H9 (cell line): ENCODE measurements at regions not wholly inside any gene's neighbourhood (a gene's known extent, or its start where the extent isn't known, plus 50 kb on each side); places are given as distances from the start of the nearest gene placed in this dataset.

Source experiments
- DNase-seq: peaks from one replicate; pipeline ENCODE4 v3.0.0-alpha.2; 2017
- H2AFZ ChIP-seq: one replicate; pipeline ENCODE4 v1.6.1; 2013; ENCODE audit warnings: mild to moderate bottlenecking, low read length, control low read depth, moderate library complexity
- H2AK5ac ChIP-seq: 2 replicates; pipeline ENCODE4 v1.6.1; 2013; ENCODE audit warnings: low read length, control low read depth, mixed read lengths; ENCODE audit not compliant: insufficient read length
- H2BK120ac ChIP-seq: one replicate; pipeline ENCODE4 v1.6.1; 2013; ENCODE audit warnings: low read depth, mild to moderate bottlenecking, low read length, control low read depth, inconsistent platforms; ENCODE audit not compliant: poor library complexity, severe bottlenecking
- H2BK12ac ChIP-seq: 2 replicates; pipeline ENCODE4 v1.6.1; 2013; ENCODE audit warnings: low read length, control low read depth, mixed read lengths, low read depth; ENCODE audit not compliant: insufficient read length
- H2BK15ac ChIP-seq: 2 replicates; pipeline ENCODE4 v1.6.1; 2013; ENCODE audit warnings: low read depth, low read length, control low read depth
- H2BK20ac ChIP-seq: one replicate; pipeline ENCODE4 v1.6.1; 2013; ENCODE audit warnings: low read depth, mild to moderate bottlenecking, low read length, control low read depth, inconsistent platforms; ENCODE audit not compliant: poor library complexity, severe bottlenecking
- H2BK5ac ChIP-seq: 2 replicates; pipeline ENCODE4 v1.6.1; 2013; ENCODE audit warnings: low read length, control low read depth, mixed read lengths; ENCODE audit not compliant: insufficient read length
- H3K14ac ChIP-seq: 2 replicates; pipeline ENCODE4 v1.6.1; 2013; ENCODE audit warnings: low read length, control low read depth; ENCODE audit not compliant: insufficient read depth
- H3K18ac ChIP-seq: 2 replicates; pipeline ENCODE4 v1.6.1; 2013; ENCODE audit warnings: low read depth, mild to moderate bottlenecking, mixed read lengths, low read length, control low read depth; ENCODE audit not compliant: insufficient read length
- H3K23ac ChIP-seq: 2 replicates; pipeline ENCODE4 v1.6.1; 2013; ENCODE audit warnings: low read length, control low read depth, mixed read lengths, low read depth; ENCODE audit not compliant: insufficient read length
- H3K23me2 ChIP-seq: 2 replicates; pipeline ENCODE4 v1.6.1; 2013; ENCODE audit warnings: low read depth, mild to moderate bottlenecking, mixed read lengths, low read length, control low read depth; ENCODE audit not compliant: insufficient read length, poor library complexity, severe bottlenecking
- H3K27ac ChIP-seq: 2 replicates; pipeline ENCODE4 v1.5.1; 2013; ENCODE audit warnings: low read length, control low read depth, mixed read lengths, low read depth; ENCODE audit not compliant: insufficient read length
- H3K27me3 ChIP-seq: 2 replicates; pipeline ENCODE4 v1.6.1; 2013; ENCODE audit warnings: low read length, control low read depth, inconsistent platforms; ENCODE audit not compliant: insufficient read depth
- H3K4ac ChIP-seq: 2 replicates; pipeline ENCODE4 v1.6.1; 2013; ENCODE audit warnings: low read depth, mild to moderate bottlenecking, control low read depth, inconsistent platforms, low read length, moderate library complexity
- H3K4me1 ChIP-seq: 2 replicates; pipeline ENCODE4 v1.6.1; 2013; ENCODE audit warnings: low read length, control low read depth, inconsistent platforms; ENCODE audit not compliant: insufficient read depth
- H3K4me2 ChIP-seq: 2 replicates; pipeline ENCODE4 v1.6.1; 2013; ENCODE audit warnings: low read length, control low read depth, mixed read lengths; ENCODE audit not compliant: insufficient read length, insufficient read depth
- H3K56ac ChIP-seq: 2 replicates; pipeline ENCODE4 v1.6.1; 2013; ENCODE audit warnings: low read depth, mild to moderate bottlenecking, mixed read lengths, low read length, control low read depth; ENCODE audit not compliant: insufficient read length
- H3K79me1 ChIP-seq: 2 replicates; pipeline ENCODE4 v1.6.1; 2013; ENCODE audit warnings: low read depth, mild to moderate bottlenecking, moderate library complexity, low read length, control low read depth, inconsistent platforms; ENCODE audit not compliant: insufficient read depth, poor library complexity, severe bottlenecking
- H3K79me2 ChIP-seq: 2 replicates; pipeline ENCODE4 v1.6.1; 2013; ENCODE audit warnings: low read length, control low read depth, inconsistent platforms; ENCODE audit not compliant: insufficient read depth
- H3K9ac ChIP-seq: 2 replicates; pipeline ENCODE4 v1.6.1; 2013; ENCODE audit warnings: low read length, control low read depth, mixed read lengths; ENCODE audit not compliant: insufficient read length; ENCODE audit errors: extremely low read depth
- H3K9me3 ChIP-seq: one replicate; pipeline ENCODE4 v1.6.1; 2013; ENCODE audit warnings: low read depth, low read length, inconsistent platforms; ENCODE audit not compliant: control insufficient read depth
- H3T11ph ChIP-seq: one replicate; pipeline ENCODE4 v1.6.1; 2013; ENCODE audit warnings: mild to moderate bottlenecking, low read length, control low read depth, inconsistent platforms
- H4K20me1 ChIP-seq: one replicate; pipeline ENCODE4 v1.6.1; 2013; ENCODE audit not compliant: control insufficient read depth, insufficient read length, insufficient read depth
- H4K5ac ChIP-seq: 2 replicates; pipeline ENCODE4 v1.6.1; 2013; ENCODE audit warnings: low read depth, mild to moderate bottlenecking, mixed read lengths, low read length, control low read depth; ENCODE audit not compliant: insufficient read length
- H4K8ac ChIP-seq: replicated peaks from 2 replicates; pipeline ENCODE4 v1.6.1; 2013; ENCODE audit warnings: low read length, control low read depth, mixed read lengths, low read depth; ENCODE audit not compliant: insufficient read length
- H4K91ac ChIP-seq: 2 replicates; pipeline ENCODE4 v1.6.1; 2013; ENCODE audit warnings: low read depth, mild to moderate bottlenecking, moderate library complexity, mixed read lengths, low read length, control low read depth; ENCODE audit not compliant: insufficient read length
- H3K27ac Mint-ChIP-seq, 3 experiments: 2 replicates in 2 of 3; 3 replicates in 1 of 3; pipeline ENCODE4 v1.8.0; 2020 to 2021; ENCODE audit warnings: mixed read lengths in 3 of 3, mild to moderate bottlenecking in 1 of 3, moderate library complexity in 1 of 3
- H3K27me3 Mint-ChIP-seq: 2 replicates; pipeline ENCODE4 v1.8.0; 2021; ENCODE audit warnings: low read depth, mild to moderate bottlenecking, moderate library complexity, mixed read lengths
- H3K36me3 Mint-ChIP-seq, 3 experiments: 2 replicates in 2 of 3; 3 replicates in 1 of 3; pipeline ENCODE4 v1.8.0; 2020 to 2021; ENCODE audit warnings: low read depth in 3 of 3, mixed read lengths in 3 of 3; ENCODE audit not compliant: insufficient read depth in 1 of 3
- H3K4me1 Mint-ChIP-seq, 2 experiments: 2 replicates each; pipeline ENCODE4 v1.8.0; 2020; ENCODE audit warnings: mixed read lengths in 2 of 2
- H3K4me3 Mint-ChIP-seq, 2 experiments: 2 replicates in 1 of 2; 3 replicates in 1 of 2; pipeline ENCODE4 v1.8.0; 2020 to 2021; ENCODE audit warnings: mild to moderate bottlenecking in 2 of 2, mixed read lengths in 2 of 2, moderate library complexity in 1 of 2
- H3K9me3 Mint-ChIP-seq, 2 experiments: 2 replicates in 1 of 2; 3 replicates in 1 of 2; pipeline ENCODE4 v1.8.0; 2020; ENCODE audit warnings: mild to moderate bottlenecking in 2 of 2, mixed read lengths in 2 of 2, moderate library complexity in 1 of 2
- WGBS: extraction: QIAGEN DNeasy Blood & Tissue Kit; methylation state at CpG from one replicate; pipeline ENCODE4 v1.1.7; 2013; ENCODE audit warnings: missing lambda C conversion rate, low lambda C conversion rate, mixed read lengths; ENCODE audit not compliant: insufficient read length; ENCODE audit errors: extremely low coverage; 5-methylcytosine and 5-hydroxymethylcytosine counted together
- TF ChIP-seq, protein P1 (sequence below): fragments of 200-600 bp; sonication (generic); conservative IDR thresholded peaks from 3 replicates; pipeline ENCODE4 v1.8.0; 2021; ENCODE audit warnings: antibody characterized with exemption, mild to moderate bottlenecking

- Mint-ChIP-seq H3K36me3 (no peaks in the 10 kb centered on the region; a peak in 1 of 7 replicates), H3K4me1 (peaks cover 7 to 13% of the 10 kb centered on the region in 2 experiments), H3K27ac (no peak overlapping the region), H3K9me3 (no peaks in the 10 kb centered on the region), H3K4me3 (no peak overlapping the region), H3K27me3 (no peaks in the 10 kb centered on the region; the same call in 1 of the 2 replicates)
- Histone ChIP-seq H3K4me1 (no peaks in the 10 kb centered on the region; the same call in 1 of the 2 replicates), H3K79me1 (no peaks in the 10 kb centered on the region), H3K4ac (no peak overlapping the region), H3K23ac (no peak overlapping the region), H3K79me2 (no peaks in the 10 kb centered on the region), H3K27ac (no peak overlapping the region), H2BK5ac (no peak overlapping the region), H2BK15ac (no peak overlapping the region), H2BK120ac (no peak overlapping the region), H3K9me3 (no peaks in the 10 kb centered on the region), H3K18ac (no peak overlapping the region), H4K8ac (no peak overlapping the region), H3K9ac (no peak overlapping the region), H3K23me2 (no peaks in the 10 kb centered on the region), H4K91ac (no peak overlapping the region), H4K20me1 (no peaks in the 10 kb centered on the region), H3K27me3 (no peaks in the 10 kb centered on the region), H3K4me2 (no peak overlapping the region), H2AK5ac (no peak overlapping the region), H4K5ac (no peak overlapping the region), H2BK20ac (no peak overlapping the region), H2AFZ (no peak overlapping the region), H3K14ac (no peak overlapping the region), H3K56ac (no peak overlapping the region), H2BK12ac (no peak overlapping the region), H3T11ph (no peak overlapping the region)
- TF ChIP-seq, protein P1, sequence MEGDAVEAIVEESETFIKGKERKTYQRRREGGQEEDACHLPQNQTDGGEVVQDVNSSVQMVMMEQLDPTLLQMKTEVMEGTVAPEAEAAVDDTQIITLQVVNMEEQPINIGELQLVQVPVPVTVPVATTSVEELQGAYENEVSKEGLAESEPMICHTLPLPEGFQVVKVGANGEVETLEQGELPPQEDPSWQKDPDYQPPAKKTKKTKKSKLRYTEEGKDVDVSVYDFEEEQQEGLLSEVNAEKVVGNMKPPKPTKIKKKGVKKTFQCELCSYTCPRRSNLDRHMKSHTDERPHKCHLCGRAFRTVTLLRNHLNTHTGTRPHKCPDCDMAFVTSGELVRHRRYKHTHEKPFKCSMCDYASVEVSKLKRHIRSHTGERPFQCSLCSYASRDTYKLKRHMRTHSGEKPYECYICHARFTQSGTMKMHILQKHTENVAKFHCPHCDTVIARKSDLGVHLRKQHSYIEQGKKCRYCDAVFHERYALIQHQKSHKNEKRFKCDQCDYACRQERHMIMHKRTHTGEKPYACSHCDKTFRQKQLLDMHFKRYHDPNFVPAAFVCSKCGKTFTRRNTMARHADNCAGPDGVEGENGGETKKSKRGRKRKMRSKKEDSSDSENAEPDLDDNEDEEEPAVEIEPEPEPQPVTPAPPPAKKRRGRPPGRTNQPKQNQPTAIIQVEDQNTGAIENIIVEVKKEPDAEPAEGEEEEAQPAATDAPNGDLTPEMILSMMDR: no peak
- no CpG with 5 or more reads among the region's 3 CpGs for WGBS
- DNase-seq: no peak
Observed at GRCh38 chr2:12421046-12421445, 295.7 kb upstream of the TRIB2 start.
